ENCODE measurements at regions not wholly inside any gene's neighbourhood (a gene's known extent, or its start where the extent isn't known, plus 50 kb on each side); places are given as distances from the start of the nearest gene placed in this dataset.

GRCh38 chr2:14288016-14288415 lies 344.5 kb upstream of the LRATD1 start:
- DNase-seq (ENCODE audit: low spot score): peak; percentile 78
- POLR2A ChIA-PET (ENCODE audit: low non-redundant PET): no interaction called here
- H3K27ac ChIP-seq: no peak overlapping the region
- CTCF ChIA-PET: interaction anchor here (0.6 to 1.6 kb wide), 6 partner anchors 69 to 1289 kb away, joined by 3 to 6 read pairs (median 3); no protein-coding TSS in a partner anchor
- TF ChIP-seq CTCF (conservative IDR thresholded peaks at IDR 0.05; ENCODE audit: low read depth): 0 out of 2 replicates have a peak, but pooled peaks have one; percentile 9

GRCh38 chr2:14292964-14293363 lies 339.6 kb upstream of the LRATD1 start:
- no peak overlapping the region for H3K27ac ChIP-seq
- ChIA-PET CTCF (no interaction called here), POLR2A (ENCODE audit: low non-redundant PET) (no interaction called here)
- DNase-seq (ENCODE audit: low spot score): no peak
- no peak for TF ChIP-seq CTCF (conservative IDR thresholded peaks at IDR 0.05; ENCODE audit: low read depth)

GRCh38 chr2:14297340-14297739 lies 335.2 kb upstream of the LRATD1 start:
- TF ChIP-seq CTCF (conservative IDR thresholded peaks at IDR 0.05; ENCODE audit: low read depth): no peak
- peak; percentile 81 for DNase-seq (ENCODE audit: low spot score)
- ChIA-PET CTCF (no interaction called here), POLR2A (ENCODE audit: low non-redundant PET) (no interaction called here)
- H3K27ac ChIP-seq: no peak overlapping the region

GRCh38 chr2:14297906-14298305 lies 334.6 kb upstream of the LRATD1 start:
- no peak for TF ChIP-seq CTCF (conservative IDR thresholded peaks at IDR 0.05; ENCODE audit: low read depth)
- ChIA-PET POLR2A (ENCODE audit: low non-redundant PET) (no interaction called here), CTCF (no interaction called here)
- DNase-seq (ENCODE audit: low spot score): no peak
- H3K27ac ChIP-seq: no peak overlapping the region

GRCh38 chr2:14301331-14301730 lies 331.2 kb upstream of the LRATD1 start:
- no peak for DNase-seq (ENCODE audit: low spot score)
- CTCF ChIA-PET: interaction anchor here (0.5 kb wide), 1 partner anchor 148 kb away, joined by 3 read pairs; no protein-coding TSS in a partner anchor
- no peak overlapping the region for H3K27ac ChIP-seq
- POLR2A ChIA-PET (ENCODE audit: low non-redundant PET): no interaction called here
- TF ChIP-seq CTCF (conservative IDR thresholded peaks at IDR 0.05; ENCODE audit: low read depth): no peak

- DNase-seq (ENCODE audit: low spot score): no peak
- ChIA-PET POLR2A (ENCODE audit: low non-redundant PET) (no interaction called here), CTCF (interaction anchor here (1.0 kb wide), 1 partner anchor 8 kb away, joined by 3 read pairs; no protein-coding TSS in a partner anchor)
- no peak overlapping the region for H3K27ac ChIP-seq
- TF ChIP-seq CTCF (conservative IDR thresholded peaks at IDR 0.05; ENCODE audit: low read depth): no peak
Observed at GRCh38 chr2:14303366-14304115, 329.0 kb upstream of the LRATD1 start.

Measured in RWPE1 (cell line).